Activated T-cell treated with anti-CD3 and anti-CD28 coated beads, Interleukin-2, amount 50 U/mL, for 4 hours (primary cell): ENCODE measurements at regions not wholly inside any gene's neighbourhood (a gene's known extent, or its start where the extent isn't known, plus 50 kb on each side); places are given as distances from the start of the nearest gene placed in this dataset.
"Not testable (repeated sequence)": the region's sequence is repeated elsewhere in the genome, so short reads cannot be mapped to it uniquely, and the experiment has no call there.

Source experiments
- ATAC-seq, 2 donors: fragments of 200-7000 bp; cut with Tn5 transposase; one replicate each; pipeline ENCODE4 v1.10.0; 2021
- DNase-seq: peaks from one replicate; pipeline ENCODE4 v3.0.0-alpha.2; 2020
- H3K27me3 Mint-ChIP-seq: one replicate; pipeline ENCODE4 v1.8.0; 2021; ENCODE audit warnings: low read depth, mixed read lengths
- H3K36me3 Mint-ChIP-seq: one replicate; pipeline ENCODE4 v1.8.0; 2022; ENCODE audit warnings: mixed read lengths; ENCODE audit not compliant: insufficient read depth
- H3K4me1 Mint-ChIP-seq: one replicate; pipeline ENCODE4 v1.8.0; 2021; ENCODE audit warnings: low read depth, mixed read lengths
- H3K4me3 Mint-ChIP-seq: one replicate; pipeline ENCODE4 v1.8.0; 2021; ENCODE audit warnings: mild to moderate bottlenecking, moderate library complexity, mixed read lengths
- H3K9me3 Mint-ChIP-seq: one replicate; pipeline ENCODE4 v1.8.0; 2021; ENCODE audit warnings: mixed read lengths

- H3K9me3 Mint-ChIP-seq, H3K4me1 Mint-ChIP-seq, H3K36me3 Mint-ChIP-seq, H3K27me3 Mint-ChIP-seq, DNase-seq, H3K4me3 Mint-ChIP-seq: not testable (repeated sequence)
- ATAC-seq, result peak; percentile 51 to 59
Observed at GRCh38 chr1:81501485-81501884, 299.2 kb upstream of the ADGRL2 start.

GRCh38 chr1:81499487-81499886 lies 301.2 kb upstream of the ADGRL2 start:
- ATAC-seq, result no peak
- Mint-ChIP-seq H3K4me1 (no peaks in the 10 kb centered on the region), H3K36me3 (no peaks in the 10 kb centered on the region), H3K9me3 (no peaks in the 10 kb centered on the region), H3K4me3 (no peak overlapping the region), H3K27me3 (no peaks in the 10 kb centered on the region)
- no peak for DNase-seq

- Mint-ChIP-seq H3K27me3 (no peaks in the 10 kb centered on the region), H3K4me3 (no peak overlapping the region), H3K36me3 (no peaks in the 10 kb centered on the region), H3K4me1 (no peaks in the 10 kb centered on the region), H3K9me3 (no peaks in the 10 kb centered on the region)
- no peak for ATAC-seq
- DNase-seq, result no peak
Observed at GRCh38 chr1:81498471-81499462, 302.0 kb upstream of the ADGRL2 start.

- H3K36me3 Mint-ChIP-seq, result no peaks in the 10 kb centered on the region
- no peak for DNase-seq
- ATAC-seq, result no peak
- no peaks in the 10 kb centered on the region for H3K9me3 Mint-ChIP-seq
- H3K4me1 Mint-ChIP-seq, result no peaks in the 10 kb centered on the region
- no peak overlapping the region for H3K4me3 Mint-ChIP-seq
- no peaks in the 10 kb centered on the region for H3K27me3 Mint-ChIP-seq
Observed at GRCh38 chr1:81496349-81496748, 304.4 kb upstream of the ADGRL2 start.

GRCh38 chr1:81493102-81493869 lies 307.4 kb upstream of the ADGRL2 start:
- DNase-seq (no peak), ATAC-seq (no peak)
- no peaks in the 10 kb centered on the region for H3K36me3 Mint-ChIP-seq
- H3K9me3 Mint-ChIP-seq, result peaks cover 15% of the 10 kb centered on the region
- H3K4me1 Mint-ChIP-seq, result no peaks in the 10 kb centered on the region
- no peaks in the 10 kb centered on the region for H3K27me3 Mint-ChIP-seq
- H3K4me3 Mint-ChIP-seq, result no peak overlapping the region

GRCh38 chr1:81492628-81493027 lies 308.1 kb upstream of the ADGRL2 start:
- peaks cover 18% of the 10 kb centered on the region for H3K9me3 Mint-ChIP-seq
- H3K36me3 Mint-ChIP-seq, result no peaks in the 10 kb centered on the region
- H3K27me3 Mint-ChIP-seq, result no peaks in the 10 kb centered on the region
- no peak for DNase-seq
- no peak for ATAC-seq
- no peaks in the 10 kb centered on the region for H3K4me1 Mint-ChIP-seq
- no peak overlapping the region for H3K4me3 Mint-ChIP-seq

- H3K9me3 Mint-ChIP-seq, result peaks cover 18% of the 10 kb centered on the region
- H3K36me3 Mint-ChIP-seq, result no peaks in the 10 kb centered on the region
- no peak overlapping the region for H3K4me3 Mint-ChIP-seq
- ATAC-seq (no peak), DNase-seq (no peak)
- no peaks in the 10 kb centered on the region for H3K27me3 Mint-ChIP-seq
- no peaks in the 10 kb centered on the region for H3K4me1 Mint-ChIP-seq
Observed at GRCh38 chr1:81490614-81491013, 310.1 kb upstream of the ADGRL2 start.

GRCh38 chr1:81489372-81489934 lies 311.3 kb upstream of the ADGRL2 start:
- no peaks in the 10 kb centered on the region for H3K27me3 Mint-ChIP-seq
- ATAC-seq (no peak), DNase-seq (no peak)
- H3K4me1 Mint-ChIP-seq, result no peaks in the 10 kb centered on the region
- no peak overlapping the region for H3K4me3 Mint-ChIP-seq
- H3K36me3 Mint-ChIP-seq, result no peaks in the 10 kb centered on the region
- peaks cover 18% of the 10 kb centered on the region for H3K9me3 Mint-ChIP-seq

- Mint-ChIP-seq H3K27me3 (no peaks in the 10 kb centered on the region), H3K4me3 (no peak overlapping the region), H3K9me3 (peaks cover 11% of the 10 kb centered on the region), H3K4me1 (no peaks in the 10 kb centered on the region), H3K36me3 (no peaks in the 10 kb centered on the region)
- DNase-seq, result no peak
- no peak for ATAC-seq
Observed at GRCh38 chr1:81484284-81484683, 316.4 kb upstream of the ADGRL2 start.

GRCh38 chr1:81478219-81478618 lies 322.5 kb upstream of the ADGRL2 start:
- Mint-ChIP-seq H3K27me3 (no peaks in the 10 kb centered on the region), H3K4me3 (no peak overlapping the region), H3K36me3 (no peaks in the 10 kb centered on the region), H3K4me1 (no peaks in the 10 kb centered on the region), H3K9me3 (peaks cover 8% of the 10 kb centered on the region)
- DNase-seq (no peak), ATAC-seq (no peak)

GRCh38 chr1:81477710-81478109 lies 323.0 kb upstream of the ADGRL2 start:
- Mint-ChIP-seq H3K9me3 (peaks cover 8% of the 10 kb centered on the region), H3K4me1 (no peaks in the 10 kb centered on the region), H3K36me3 (no peaks in the 10 kb centered on the region), H3K4me3 (no peak overlapping the region), H3K27me3 (no peaks in the 10 kb centered on the region)
- DNase-seq, result no peak
- ATAC-seq, result no peak

- H3K9me3 Mint-ChIP-seq, result peaks cover 4% of the 10 kb centered on the region
- ATAC-seq (no peak), DNase-seq (no peak)
- H3K4me1 Mint-ChIP-seq, result no peaks in the 10 kb centered on the region
- no peaks in the 10 kb centered on the region for H3K36me3 Mint-ChIP-seq
- no peaks in the 10 kb centered on the region for H3K27me3 Mint-ChIP-seq
- no peak overlapping the region for H3K4me3 Mint-ChIP-seq
Observed at GRCh38 chr1:81472387-81472786, 328.3 kb upstream of the ADGRL2 start.

GRCh38 chr1:81471255-81471654 lies 329.5 kb upstream of the ADGRL2 start:
- H3K36me3 Mint-ChIP-seq, result no peaks in the 10 kb centered on the region
- no peak overlapping the region for H3K4me3 Mint-ChIP-seq
- DNase-seq, result no peak
- ATAC-seq, result no peak
- no peaks in the 10 kb centered on the region for H3K27me3 Mint-ChIP-seq
- H3K4me1 Mint-ChIP-seq, result no peaks in the 10 kb centered on the region
- no peaks in the 10 kb centered on the region for H3K9me3 Mint-ChIP-seq

GRCh38 chr1:81470275-81470674 lies 330.5 kb upstream of the ADGRL2 start:
- Mint-ChIP-seq H3K27me3 (no peaks in the 10 kb centered on the region), H3K36me3 (no peaks in the 10 kb centered on the region), H3K4me3 (no peak overlapping the region), H3K4me1 (no peaks in the 10 kb centered on the region), H3K9me3 (no peaks in the 10 kb centered on the region)
- DNase-seq (no peak), ATAC-seq (no peak)
